ENCODE measurements at regions not wholly inside any gene's neighbourhood (a gene's known extent, or its start where the extent isn't known, plus 50 kb on each side); places are given as distances from the start of the nearest gene placed in this dataset.

DNA sequence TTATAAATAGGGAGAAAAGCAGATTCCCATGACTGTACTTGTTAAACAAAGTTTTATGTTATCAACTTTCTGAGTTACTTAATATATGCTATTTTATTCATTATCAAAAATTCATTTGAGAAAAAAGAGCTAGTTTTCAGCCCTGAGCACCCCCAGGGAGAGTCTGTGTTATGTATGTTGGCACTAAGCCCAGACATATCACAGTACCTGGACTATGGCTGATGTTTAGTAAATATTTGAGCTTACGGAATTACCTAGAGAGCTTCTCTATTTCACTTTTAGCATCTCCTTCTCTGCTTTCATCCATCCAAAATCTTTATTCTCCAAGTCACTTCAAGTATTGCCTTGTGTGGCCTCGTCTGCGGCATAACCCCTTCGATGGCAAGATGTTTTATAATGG lies 225.9 kb upstream of the PCSK5 start:
- H3K27me3 ChIP-seq (ENCODE audit: insufficient read depth, low read depth) = no peaks in the 10 kb centered on the region
- H3K4me3 ChIP-seq (IDR thresholded peaks at IDR 0.05; ENCODE audit: insufficient read depth, low read depth, low read length) = no peak overlapping the region
- H3K27ac ChIP-seq = no peak overlapping the region
- H3K4me1 ChIP-seq (ENCODE audit: low read depth, poor library complexity, severe bottlenecking) = no peaks in the 10 kb centered on the region
- no peaks in the 10 kb centered on the region for H3K36me3 ChIP-seq (ENCODE audit: insufficient read depth)
- no peak overlapping the region for H2AFZ ChIP-seq (ENCODE audit: low read depth)
- H3K79me2 ChIP-seq (ENCODE audit: insufficient read depth, low read depth) = no peaks in the 10 kb centered on the region
- no peaks in the 10 kb centered on the region for H4K20me1 ChIP-seq (ENCODE audit: insufficient read depth)
- no peak overlapping the region for H3K9ac ChIP-seq
- no peak for TF ChIP-seq CTCF (conservative IDR thresholded peaks at IDR 0.05; ENCODE audit: low read depth, low read length)
- H3K4me2 ChIP-seq = no peak overlapping the region

GRCh38 chr9:75666856-75667554 lies 223.5 kb upstream of the PCSK5 start:
- no peak overlapping the region for H2AFZ ChIP-seq (ENCODE audit: low read depth)
- H4K20me1 ChIP-seq (ENCODE audit: insufficient read depth) = no peaks in the 10 kb centered on the region
- no peaks in the 10 kb centered on the region for H3K79me2 ChIP-seq (ENCODE audit: insufficient read depth, low read depth)
- no peak overlapping the region for H3K4me3 ChIP-seq (IDR thresholded peaks at IDR 0.05; ENCODE audit: insufficient read depth, low read depth, low read length)
- H3K4me1 ChIP-seq (ENCODE audit: low read depth, poor library complexity, severe bottlenecking) = no peaks in the 10 kb centered on the region
- H3K27me3 ChIP-seq (ENCODE audit: insufficient read depth, low read depth) = no peaks in the 10 kb centered on the region
- TF ChIP-seq CTCF (conservative IDR thresholded peaks at IDR 0.05; ENCODE audit: low read depth, low read length) = no peak
- H3K4me2 ChIP-seq = no peak overlapping the region
- H3K27ac ChIP-seq = no peak overlapping the region
- H3K36me3 ChIP-seq (ENCODE audit: insufficient read depth) = no peaks in the 10 kb centered on the region
- no peak overlapping the region for H3K9ac ChIP-seq

GRCh38 chr9:75669721-75670120 lies 220.8 kb upstream of the PCSK5 start:
- Histone ChIP-seq H3K4me3 (IDR thresholded peaks at IDR 0.05; ENCODE audit: insufficient read depth, low read depth, low read length) (no peak overlapping the region), H3K4me1 (ENCODE audit: low read depth, poor library complexity, severe bottlenecking) (peaks cover 6% of the 10 kb centered on the region), H3K36me3 (ENCODE audit: insufficient read depth) (no peaks in the 10 kb centered on the region), H2AFZ (ENCODE audit: low read depth) (no peak overlapping the region), H4K20me1 (ENCODE audit: insufficient read depth) (no peaks in the 10 kb centered on the region), H3K4me2 (no peak overlapping the region), H3K27me3 (ENCODE audit: insufficient read depth, low read depth) (no peaks in the 10 kb centered on the region), H3K27ac (no peak overlapping the region), H3K9ac (no peak overlapping the region), H3K79me2 (ENCODE audit: insufficient read depth, low read depth) (no peaks in the 10 kb centered on the region)
- no peak for TF ChIP-seq CTCF (conservative IDR thresholded peaks at IDR 0.05; ENCODE audit: low read depth, low read length)

DNA sequence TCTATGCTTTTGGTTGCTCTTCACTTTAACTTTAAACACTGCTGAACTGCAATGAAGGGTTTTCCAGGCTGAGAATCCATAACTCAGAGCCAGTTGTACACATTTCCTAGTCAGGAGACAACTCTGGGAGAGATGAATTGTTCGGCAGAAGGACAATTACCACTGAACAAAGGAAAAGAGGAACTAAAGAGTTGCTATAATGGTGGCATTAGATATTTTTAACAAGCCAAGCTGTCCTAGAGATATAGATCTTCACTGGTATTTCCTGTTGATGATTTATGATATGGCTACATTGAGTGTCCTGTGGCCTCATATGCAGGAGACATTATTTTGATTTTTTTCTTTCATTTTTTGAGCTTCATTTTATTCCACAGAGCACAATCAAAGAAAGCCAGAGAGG lies 219.1 kb upstream of the PCSK5 start:
- Histone ChIP-seq H4K20me1 (ENCODE audit: insufficient read depth) (no peaks in the 10 kb centered on the region), H3K4me1 (ENCODE audit: low read depth, poor library complexity, severe bottlenecking) (peaks cover 6% of the 10 kb centered on the region), H3K4me3 (IDR thresholded peaks at IDR 0.05; ENCODE audit: insufficient read depth, low read depth, low read length) (no peak overlapping the region), H3K27ac (no peak overlapping the region), H3K4me2 (no peak overlapping the region), H2AFZ (ENCODE audit: low read depth) (no peak overlapping the region), H3K9ac (no peak overlapping the region), H3K79me2 (ENCODE audit: insufficient read depth, low read depth) (no peaks in the 10 kb centered on the region), H3K36me3 (ENCODE audit: insufficient read depth) (no peaks in the 10 kb centered on the region), H3K27me3 (ENCODE audit: insufficient read depth, low read depth) (no peaks in the 10 kb centered on the region)
- TF ChIP-seq CTCF (conservative IDR thresholded peaks at IDR 0.05; ENCODE audit: low read depth, low read length) = no peak
